HuH-7 (cell line): ENCODE measurements at regions not wholly inside any gene's neighbourhood (a gene's known extent, or its start where the extent isn't known, plus 50 kb on each side); places are given as distances from the start of the nearest gene placed in this dataset.
"Not testable (repeated sequence)": the region's sequence is repeated elsewhere in the genome, so short reads cannot be mapped to it uniquely, and the experiment has no call there.

Experiments
- DNase-seq: peaks from one replicate; pipeline ENCODE4 v3.0.0; 2011; ENCODE audit warnings: low spot score

DNA sequence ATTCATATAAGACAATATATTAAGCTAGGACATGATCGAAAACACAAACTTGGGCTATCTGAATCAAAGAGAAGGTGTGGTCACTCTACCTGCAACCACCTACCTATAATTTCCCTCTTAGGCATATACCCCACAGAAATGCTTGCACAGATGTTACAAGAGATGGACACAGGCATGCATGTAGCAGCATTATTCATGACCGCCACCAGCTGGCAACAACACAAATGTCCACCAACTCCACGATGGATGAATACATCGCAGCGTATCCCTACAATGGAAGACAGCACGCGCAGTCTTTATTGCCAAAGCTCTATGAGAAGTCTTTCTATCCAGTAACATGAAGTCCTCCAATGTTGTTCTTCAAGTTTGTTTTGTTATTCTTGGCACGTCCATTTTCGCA, 90.8 kb downstream of the ARL4C start:
- no peak for DNase-seq

DNA sequence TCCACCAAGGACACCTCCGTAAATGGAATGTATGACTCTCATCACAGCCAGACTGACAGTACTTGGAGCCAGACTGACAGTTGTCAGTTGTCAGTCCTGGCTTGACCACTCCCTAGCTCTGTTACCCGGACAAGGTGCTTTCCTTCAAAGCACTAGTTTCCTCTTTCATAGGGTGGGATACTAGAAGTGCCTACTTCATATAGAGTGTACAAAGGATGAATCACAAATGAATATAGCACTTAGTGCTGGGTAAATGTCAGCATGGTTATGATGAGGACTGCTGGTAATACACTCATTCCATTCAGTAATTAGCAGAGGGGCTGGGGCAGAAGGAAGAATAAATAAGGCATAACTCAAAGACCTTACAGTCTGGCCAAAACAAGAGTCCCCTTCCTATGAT, 91.4 kb downstream of the ARL4C start:
- no peak for DNase-seq

DNA sequence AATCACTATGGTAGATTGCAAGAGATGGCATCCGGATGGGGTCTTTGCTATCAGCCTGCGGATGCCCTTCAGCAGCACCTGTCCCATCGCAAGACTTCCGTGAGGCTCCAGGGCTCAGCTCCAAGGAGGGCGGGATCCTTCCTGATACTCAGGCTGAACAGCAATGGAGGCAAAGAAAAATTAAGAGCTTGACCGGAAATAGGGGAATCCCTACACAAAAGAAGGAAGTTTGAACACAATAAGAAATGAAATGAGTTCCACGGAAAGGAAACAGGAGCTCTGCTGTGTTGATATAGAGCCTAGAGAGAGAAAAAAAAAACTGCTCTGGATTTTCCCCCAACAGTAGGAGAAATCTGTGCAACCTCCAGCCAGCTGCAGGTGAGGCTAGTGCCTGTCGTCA, 91.9 kb downstream of the ARL4C start:
- DNase-seq, result no peak

DNA sequence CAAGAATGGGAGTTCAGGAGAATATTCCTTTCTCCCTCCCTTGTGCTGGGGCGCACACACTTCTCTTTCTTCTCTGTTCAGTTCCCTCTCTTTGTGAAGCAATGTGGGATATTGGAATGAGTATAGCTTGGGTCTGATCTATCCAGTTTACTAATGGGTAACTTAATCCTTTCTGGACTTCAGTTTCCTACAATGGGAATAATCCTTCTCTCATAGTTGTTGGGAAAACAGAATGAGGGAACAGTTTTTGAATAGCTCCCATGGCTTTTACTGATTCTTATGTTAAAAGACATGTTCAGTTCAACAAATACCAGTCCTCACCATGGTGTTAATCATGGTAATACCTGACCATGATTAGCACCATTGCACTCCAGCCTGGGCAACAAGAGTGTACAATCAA, 93.1 kb downstream of the ARL4C start:
- no peak for DNase-seq

DNA sequence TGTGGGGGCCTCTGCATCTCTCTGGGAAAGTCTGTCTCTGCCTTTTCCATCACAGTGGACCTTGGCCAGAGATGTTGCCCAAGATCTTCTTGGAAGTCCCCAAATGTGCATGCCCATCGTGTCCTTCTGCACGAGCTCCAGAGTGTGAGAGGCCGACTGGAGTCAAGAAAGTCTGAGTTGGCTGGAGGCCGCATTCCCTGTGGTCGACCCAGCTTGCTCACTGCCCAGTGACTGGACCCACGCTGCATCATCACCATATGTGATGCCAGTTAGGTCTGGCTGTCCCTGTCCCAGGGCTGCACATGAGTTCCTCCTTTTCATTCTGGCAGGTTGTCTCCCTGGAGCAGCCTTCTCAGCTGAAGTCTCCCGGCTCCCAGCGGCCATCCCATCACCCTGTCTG, 93.8 kb downstream of the ARL4C start:
- no peak for DNase-seq

DNA sequence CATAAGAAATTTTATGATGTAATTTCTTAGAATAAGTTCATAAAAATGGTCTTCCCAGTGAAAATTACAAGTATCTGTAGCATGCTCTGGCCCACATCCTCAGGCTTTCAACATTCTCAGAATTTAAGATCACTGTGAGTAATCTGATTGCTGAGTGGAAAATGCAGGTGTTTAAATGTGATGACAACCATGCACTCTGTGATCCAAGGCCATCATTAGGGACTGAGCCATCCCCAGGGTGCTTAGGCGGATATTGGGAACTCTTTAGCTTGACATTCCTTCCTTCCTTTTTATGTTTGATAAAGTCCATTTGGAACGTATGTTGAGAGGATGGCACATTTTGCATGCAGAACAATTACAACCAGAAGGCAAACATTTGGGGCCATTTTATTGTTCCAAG, 95.5 kb downstream of the ARL4C start:
- no peak for DNase-seq

DNA sequence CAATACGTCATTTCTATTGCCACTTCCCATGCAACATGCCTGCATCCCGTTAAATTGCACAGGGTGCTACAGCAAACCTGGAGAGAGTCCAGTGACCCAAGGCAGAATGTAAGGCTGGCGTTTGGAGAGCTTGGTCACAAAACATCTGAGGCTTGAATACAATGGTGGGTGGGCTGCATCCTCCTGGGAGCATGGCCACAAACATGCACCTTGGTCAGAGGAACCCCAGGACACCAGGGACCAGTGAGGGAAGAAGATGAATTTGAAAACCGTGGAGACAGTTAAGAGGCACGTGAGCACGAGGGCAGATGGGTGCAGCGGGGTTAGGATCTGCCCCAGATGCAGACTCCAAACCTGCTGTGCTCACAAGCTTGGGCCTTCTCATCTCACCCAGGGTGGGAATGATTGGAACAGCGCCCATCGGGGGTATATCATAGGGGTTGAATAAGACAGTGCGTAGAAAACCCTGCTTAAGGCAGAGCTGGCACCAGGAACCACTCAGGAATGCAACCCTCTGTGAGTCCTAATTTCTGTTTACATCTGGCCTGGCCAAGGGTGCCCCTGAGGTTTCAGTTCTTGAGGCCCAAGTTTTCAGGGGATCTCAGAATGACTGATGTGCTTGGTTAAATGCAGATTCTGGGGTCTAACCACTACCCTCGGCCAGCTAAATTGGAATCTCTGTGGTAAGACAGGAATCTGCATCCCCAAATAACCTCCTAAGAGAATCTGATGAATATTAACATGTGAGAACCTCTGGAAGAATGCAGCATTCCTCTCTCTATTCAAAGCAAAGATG, 97.2 kb downstream of the ARL4C start:
- no peak for DNase-seq

DNA sequence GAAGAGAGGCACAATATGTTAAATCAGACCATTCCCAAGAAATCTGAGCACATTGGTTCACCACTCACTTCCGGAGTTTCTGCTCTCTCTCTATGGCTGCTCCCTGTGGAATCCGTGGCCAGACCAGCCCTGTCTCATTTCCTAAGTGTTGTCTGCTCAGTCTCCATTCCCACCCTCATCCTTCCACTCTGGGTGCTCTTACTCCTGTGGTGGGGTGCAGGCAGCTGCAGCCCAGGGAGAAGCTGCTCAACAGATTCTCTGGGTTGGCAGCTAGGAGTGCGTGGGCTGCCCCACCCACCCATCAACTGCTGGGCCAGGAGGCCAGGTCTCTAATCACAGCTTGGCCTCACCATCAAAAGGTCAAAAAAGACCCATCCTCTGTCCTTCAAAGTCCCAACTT, 98.3 kb downstream of the ARL4C start:
- DNase-seq, result no peak

DNA sequence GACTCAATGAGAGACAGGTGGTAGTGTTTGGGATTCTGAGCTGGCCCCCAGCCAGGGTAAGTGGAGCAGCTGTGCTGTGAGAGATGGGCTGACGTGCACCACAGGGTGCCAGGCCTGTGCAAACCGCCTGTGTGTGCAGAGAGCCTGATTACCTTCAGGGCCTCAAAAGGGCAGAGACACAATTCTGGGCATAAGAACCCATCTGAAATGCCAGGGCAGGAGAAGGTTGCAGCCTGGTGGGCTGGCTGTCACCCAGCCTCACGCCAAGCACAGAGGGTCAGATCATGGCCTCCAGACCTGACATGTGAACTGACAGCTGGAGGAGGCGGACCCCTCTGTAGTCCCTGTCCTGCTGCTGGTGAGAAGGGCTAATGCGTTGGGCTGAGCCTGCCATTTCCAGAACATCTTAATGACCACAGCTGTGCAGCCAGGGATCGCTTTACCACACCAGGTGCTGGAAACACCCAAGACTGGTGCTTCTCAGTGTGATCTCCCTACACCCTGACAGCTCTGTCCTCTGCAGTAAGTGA, 100.9 kb downstream of the ARL4C start:
- no peak for DNase-seq

DNA sequence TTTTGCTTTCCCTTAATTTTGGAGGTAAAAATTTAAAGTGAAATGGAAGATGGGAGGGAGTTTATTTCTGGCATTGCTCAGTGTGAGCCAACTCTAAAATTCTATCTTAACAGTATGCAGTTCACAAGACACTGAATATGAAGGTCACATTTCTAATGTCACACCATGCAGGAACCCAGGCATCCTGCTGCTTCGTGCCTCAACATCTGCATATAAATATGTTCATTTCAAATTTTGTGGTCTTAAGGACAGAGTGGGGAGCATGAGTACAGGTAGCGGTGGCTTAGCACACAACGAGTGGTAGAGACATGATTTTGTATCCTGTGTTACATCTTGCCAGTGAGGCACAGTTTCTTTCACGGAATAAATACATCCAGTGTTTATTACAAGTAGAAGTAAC, 102.4 kb downstream of the ARL4C start:
- DNase-seq, result no peak

DNA sequence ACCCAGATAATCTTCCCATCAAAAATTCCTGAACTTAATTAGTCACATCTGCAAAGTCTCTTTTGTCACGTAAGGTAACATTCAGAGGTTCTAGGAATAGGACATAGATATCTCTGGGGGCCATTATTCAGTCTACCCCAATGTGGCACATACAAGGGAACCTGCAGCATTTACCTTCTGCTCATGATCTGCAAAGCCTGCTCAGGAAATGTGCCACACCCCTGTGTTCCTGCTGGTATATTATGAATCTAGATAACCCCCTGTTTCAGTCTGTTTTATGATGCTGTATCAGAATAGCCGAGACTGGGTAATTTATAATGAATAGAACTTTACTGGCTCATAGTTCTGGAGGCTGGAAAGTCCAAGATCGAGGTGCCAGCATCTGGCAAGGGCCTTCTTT, 103.5 kb downstream of the ARL4C start:
- no peak for DNase-seq

DNA sequence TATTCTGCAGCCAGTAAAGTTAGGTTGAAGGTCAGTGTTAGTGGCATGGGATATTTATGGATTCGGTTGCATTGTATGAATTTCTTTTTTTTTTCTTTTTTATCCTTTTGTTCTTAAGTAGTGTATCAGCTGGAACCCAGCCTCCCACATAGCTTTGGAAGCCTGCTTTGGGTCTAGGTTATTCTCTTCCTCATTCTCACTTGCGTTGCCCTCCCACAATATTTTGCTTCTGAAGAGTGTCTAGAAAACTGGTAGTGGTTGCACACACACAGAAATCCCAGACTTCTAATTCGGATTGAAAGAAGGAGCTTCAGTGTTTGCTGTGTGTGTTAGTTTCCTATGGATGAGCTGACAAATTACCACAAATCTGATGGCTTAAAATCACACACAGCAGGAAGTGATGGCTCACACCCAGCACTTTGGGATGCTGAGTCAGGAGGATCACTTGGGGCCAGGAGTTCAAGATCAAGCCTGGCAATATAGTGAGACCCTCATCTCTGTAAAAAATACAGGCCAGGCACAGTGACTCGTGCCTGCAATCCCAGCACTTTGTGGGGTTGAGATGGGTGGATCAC, 104.8 kb downstream of the ARL4C start:
- no peak for DNase-seq

DNA sequence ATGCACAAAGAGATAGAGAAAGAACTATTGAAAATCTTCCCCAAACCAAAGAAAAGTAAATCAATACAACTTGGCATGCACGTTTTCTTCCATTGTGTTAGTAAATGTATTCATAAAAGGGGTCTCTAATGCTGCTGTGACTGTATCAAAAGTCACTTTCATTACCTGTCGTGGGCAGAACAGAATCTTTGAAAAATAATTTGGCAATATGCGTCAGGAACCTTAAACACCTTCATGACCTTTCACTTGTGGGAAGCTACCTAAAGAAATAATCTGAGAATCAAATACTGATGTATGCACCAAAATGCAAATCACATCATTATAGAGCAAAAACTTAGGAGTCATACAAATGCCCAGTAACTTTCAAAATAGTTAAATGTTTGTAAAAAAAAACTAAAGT, 105.3 kb downstream of the ARL4C start:
- no peak for DNase-seq

DNA sequence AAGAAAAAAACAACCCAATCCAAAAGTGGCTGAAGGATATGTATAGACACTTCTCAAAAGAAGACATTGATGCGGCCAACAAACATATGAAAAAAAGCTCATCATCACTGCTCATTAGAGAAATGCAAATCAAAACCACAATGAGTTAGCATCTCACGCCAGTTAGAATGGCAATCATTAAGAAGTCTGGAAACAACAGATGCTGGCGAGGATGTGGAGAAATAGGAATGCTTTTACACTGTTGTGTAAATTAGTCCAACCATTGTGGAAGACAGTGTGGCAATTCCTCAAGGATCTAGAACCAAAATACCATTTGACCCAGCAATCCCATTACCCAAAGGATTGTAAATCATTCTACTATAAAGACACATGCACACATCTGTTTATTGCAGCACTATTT, 107.2 kb downstream of the ARL4C start:
- not testable (repeated sequence) for DNase-seq

DNA sequence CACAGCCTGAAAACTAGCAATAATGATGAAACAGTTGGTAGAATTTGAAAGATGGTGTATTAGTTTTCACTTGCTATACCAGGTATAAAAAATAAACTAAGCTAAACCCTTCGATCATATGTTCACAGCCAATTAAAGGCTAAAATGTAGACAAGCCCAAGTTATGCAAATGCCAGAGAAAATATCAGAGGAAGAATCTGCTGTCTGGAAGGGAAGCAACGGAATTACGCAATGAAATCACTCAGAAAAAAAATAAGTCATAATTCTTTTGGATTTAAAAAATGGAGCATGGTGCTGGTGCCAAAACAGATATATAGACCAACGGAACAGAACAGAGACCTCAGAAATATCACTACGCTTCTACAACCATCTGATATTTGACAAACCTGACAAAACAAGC, 108.3 kb downstream of the ARL4C start:
- no peak for DNase-seq

DNA sequence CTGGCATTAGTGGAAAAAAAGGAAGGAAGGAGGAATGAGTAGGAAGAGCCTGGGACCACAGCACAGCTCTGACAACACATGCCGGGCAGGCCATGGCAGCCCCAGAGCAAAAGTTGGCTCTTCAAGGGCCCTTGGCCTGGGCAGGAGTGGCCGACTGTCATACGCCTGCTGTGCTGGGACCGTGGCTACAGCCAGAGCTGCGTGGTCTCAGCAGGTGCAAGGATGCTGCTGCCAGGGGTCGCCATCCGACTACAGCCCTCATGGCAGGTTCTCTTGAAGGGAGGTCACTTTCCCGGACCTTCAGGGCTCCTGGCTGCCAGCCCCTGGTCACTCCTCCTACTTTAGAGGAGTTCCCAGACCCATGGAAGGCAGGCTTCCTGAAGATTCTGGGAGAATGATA, 109.9 kb downstream of the ARL4C start:
- no peak for DNase-seq

DNA sequence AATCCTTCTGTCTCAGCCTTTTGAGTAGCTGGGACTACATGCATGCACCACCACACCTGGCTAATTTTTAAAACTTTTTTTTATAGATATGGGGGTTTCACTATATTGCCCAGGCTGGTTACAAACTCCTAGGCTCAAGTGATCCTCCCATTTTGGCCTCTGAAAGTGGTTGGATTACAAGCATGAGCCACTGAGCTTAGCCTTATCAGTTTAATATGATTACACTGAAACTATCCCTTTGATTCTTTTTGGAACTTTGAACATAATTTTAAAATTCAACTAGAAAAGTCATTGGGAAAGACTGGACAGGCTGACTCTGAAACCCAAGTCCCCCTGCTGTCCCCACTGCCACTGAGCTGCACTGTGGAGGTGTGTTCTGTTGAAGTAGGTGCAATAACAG, 114.8 kb downstream of the ARL4C start:
- DNase-seq, result no peak

DNA sequence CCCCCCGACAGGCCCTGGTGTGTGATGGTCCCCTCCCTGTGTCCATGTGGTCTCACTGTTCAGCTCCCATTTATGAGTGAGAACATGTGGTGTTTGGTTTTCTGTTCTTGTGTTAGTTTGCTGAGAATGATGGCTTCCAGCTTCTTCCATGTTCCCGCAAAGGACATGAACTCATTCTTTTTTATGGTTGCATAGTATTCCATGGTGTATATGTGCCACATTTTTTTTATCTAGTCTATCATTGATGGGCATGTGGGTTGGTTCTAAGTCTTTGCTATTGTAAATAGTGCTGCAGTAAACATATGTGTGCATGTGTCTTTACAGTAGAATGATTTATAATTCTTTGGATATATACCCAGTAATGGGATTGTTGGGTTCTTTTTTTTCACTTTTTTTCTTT, 117.9 kb downstream of the ARL4C start:
- not testable (repeated sequence) for DNase-seq

DNA sequence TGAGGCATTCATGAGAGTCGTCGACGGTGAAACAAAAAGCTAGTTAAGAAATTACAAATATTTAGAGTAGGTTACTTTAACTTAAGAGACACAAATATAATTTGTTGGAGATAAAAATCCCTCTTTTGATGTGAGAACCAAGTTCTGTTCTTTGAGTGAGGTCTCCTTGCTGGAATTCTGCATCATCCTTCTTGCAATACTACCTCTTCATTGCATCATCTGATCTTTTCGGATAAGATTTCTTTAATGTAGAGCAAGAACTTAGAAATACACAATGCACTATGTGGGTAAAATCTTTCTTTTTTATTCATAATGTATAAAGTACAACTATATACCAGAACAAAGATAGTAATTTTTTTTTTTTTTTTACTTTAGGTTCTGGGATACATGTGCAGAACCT, 118.4 kb downstream of the ARL4C start:
- no peak for DNase-seq

DNA sequence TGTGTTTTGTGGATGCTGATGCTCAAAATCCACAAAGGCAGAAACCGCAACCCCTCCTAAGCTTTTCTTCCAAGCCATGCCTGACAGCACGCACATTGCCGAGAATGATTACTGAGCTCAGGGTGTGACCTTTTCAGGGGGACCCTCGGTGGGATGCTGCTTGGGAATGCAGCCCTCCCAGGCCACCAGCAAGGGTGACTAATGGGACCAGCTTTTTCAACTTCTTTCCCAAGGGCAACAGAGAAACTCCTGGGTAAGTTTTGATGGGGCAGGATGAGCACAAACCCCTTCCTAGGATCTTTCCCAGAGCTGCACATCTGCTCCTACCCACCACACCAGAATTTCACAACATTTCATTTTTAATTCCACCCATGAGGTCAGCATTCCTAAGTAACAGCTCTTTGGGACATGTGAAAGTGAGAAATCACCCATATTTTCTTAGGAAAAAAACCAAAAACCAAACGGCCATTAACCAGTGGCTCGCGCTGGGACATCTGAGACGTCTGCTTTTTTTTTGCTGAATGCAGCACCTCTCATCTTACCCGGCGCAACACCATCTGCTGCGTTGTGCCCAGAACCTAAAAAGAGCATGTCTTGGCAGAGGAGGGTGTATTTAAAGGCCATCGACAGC, 119.0 kb downstream of the ARL4C start:
- DNase-seq, result no peak

DNA sequence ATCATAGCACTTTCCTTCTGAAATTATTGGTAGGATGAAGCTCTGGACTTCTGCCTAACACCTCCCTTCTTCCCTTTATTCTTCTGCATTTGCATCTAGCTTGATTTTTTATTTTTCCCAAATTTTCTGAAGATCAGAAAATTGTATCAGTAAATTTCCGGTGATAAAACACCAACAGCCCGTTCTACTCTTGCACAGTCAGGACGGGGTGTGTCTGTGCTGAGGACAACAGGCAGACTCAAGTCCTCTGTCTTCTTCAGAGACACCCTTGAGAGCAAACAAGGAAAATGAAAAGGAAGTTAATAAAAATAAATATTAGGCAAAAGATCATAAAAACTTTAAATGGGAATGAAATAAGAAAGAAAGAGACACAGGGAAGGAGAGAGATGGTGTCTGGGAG, 120.7 kb downstream of the ARL4C start:
- DNase-seq, result no peak

DNA sequence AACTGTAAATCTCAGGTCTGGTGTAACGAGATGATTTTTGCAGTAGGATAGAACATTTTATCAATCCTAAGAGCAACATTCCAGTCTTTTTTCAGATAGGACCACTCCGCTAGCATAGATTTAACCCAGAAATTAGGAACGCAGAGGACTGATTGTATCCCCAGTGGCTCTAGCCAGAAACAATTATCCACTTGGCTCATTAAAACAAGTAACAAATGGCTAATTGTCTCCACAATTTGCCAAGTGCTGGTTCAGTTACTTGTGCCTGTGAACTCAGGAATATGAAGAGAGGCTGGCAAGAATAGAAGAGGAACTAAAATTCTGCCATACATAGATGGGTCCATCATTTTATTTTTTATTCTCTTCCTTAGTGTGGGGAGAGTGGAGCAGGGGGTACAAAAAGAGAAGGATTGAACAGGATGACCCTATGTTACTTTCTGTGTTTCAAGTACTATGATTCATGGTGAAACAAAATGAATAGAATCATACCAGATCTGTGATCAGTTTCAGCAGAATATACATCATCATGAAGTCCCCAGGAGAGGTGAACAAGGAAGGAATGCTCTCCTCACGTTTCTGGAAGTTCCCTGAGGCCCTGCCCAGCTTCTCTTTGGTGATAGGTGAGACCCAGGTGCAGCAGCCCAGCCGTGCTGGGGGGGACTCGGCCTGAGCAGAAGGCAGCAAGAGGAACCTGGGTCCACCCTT, 121.6 kb downstream of the ARL4C start:
- no peak for DNase-seq

DNA sequence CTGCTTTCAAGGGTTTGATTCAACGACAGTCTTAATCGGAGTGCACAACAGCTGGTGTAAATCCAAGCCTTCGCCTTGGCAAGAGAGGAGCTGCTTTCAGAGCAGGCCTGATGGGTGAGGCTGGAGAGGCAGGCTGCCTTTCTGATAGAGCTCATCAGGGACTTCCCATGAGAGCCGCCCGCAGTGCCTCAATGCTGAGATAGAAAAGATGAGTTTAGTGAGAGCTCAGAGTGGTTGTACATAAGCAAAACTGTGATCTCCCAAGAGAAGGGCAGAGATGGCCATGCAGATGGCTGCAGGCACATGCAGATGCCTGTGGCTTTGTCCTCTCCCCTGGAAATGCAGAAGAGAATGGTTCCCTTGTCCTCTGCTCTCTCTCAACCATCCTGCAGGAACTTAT, 122.1 kb downstream of the ARL4C start:
- DNase-seq, result no peak
